Naive thymus-derived CD8-positive, alpha-beta T cell (primary cell): ENCODE measurements at regions not wholly inside any gene's neighbourhood (a gene's known extent, or its start where the extent isn't known, plus 50 kb on each side); places are given as distances from the start of the nearest gene placed in this dataset.
A peak's percentile ranks its signal among the peaks of the same experiment; 100 is the strongest.

Source experiments
- ATAC-seq, 2 donors: fragments of 150-1000 bp; cut with Tn5 transposase in 1 of 2; sonication (Bioruptor Pico), chemical (Tn5 transposase) in 1 of 2; 1 replicate in 1 of 2; 2 replicates in 1 of 2; pipeline ENCODE4 v1.10.0; 2021; ENCODE audit warnings: mild to moderate bottlenecking in 2 of 2, moderate library complexity in 2 of 2
- POLR2A ChIA-PET: fragments of 350-600 bp; sonication (Branson Sonifier 250); formaldehyde crosslinking; loops from one replicate; lab custom pipeline; 2021; ENCODE audit warnings: antibody characterized with exemption; lab: Charles Lee
- DNase-seq, 10 donors: peaks; one replicate each; pipeline versions ENCODE4 v3.0.0 to v3.0.0-alpha.2; 2020 to 2022
- H3K27ac Mint-ChIP-seq, 10 donors: one replicate each; pipeline ENCODE4 v1.8.0; 2020 to 2022; ENCODE audit warnings: mild to moderate bottlenecking in 10 of 10, mixed read lengths in 10 of 10, moderate library complexity in 4 of 10, inconsistent platforms in 1 of 10
- H3K27me3 Mint-ChIP-seq, 5 donors: one replicate each; pipeline ENCODE4 v1.8.0; 2021 to 2022; ENCODE audit warnings: mixed read lengths in 5 of 5
- H3K36me3 Mint-ChIP-seq, 3 donors: one replicate each; pipeline ENCODE4 v1.8.0; 2020 to 2022; ENCODE audit warnings: mixed read lengths in 3 of 3, mild to moderate bottlenecking in 2 of 3, inconsistent platforms in 1 of 3
- H3K4me1 Mint-ChIP-seq, 4 donors: one replicate each; pipeline ENCODE4 v1.8.0; 2021 to 2022; ENCODE audit warnings: mixed read lengths in 4 of 4
- H3K4me3 Mint-ChIP-seq, 10 donors: one replicate each; pipeline ENCODE4 v1.8.0; 2020 to 2022; ENCODE audit warnings: mild to moderate bottlenecking in 10 of 10, mixed read lengths in 10 of 10, moderate library complexity in 6 of 10, inconsistent platforms in 1 of 10
- H3K9me3 Mint-ChIP-seq, 9 donors: one replicate each; pipeline ENCODE4 v1.8.0; 2020 to 2022; ENCODE audit warnings: mixed read lengths in 9 of 9, mild to moderate bottlenecking in 3 of 9, inconsistent platforms in 1 of 9, moderate library complexity in 1 of 9

DNA sequence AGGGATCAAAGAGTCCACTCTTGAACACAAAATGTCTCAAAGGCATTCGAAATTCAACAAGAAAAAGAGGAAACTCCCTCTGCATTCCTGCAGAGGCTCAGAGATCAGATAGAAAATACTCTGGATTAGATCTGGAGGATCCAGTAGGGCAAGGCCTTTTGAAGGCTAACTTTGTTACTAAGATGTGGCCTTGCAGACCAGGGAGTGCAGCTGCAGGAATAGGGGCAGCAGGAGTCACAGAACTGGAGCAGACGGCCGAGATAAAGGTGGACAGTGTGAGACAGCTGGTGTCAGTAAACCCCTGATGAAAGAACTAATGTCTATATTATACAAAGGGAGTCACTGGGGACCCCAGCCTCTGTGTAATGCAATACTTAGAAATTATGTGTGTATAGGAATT, 84.5 kb upstream of the PLSCR4 start:
- H3K4me3 Mint-ChIP-seq, result no peak overlapping the region
- no peaks in the 10 kb centered on the region for H3K9me3 Mint-ChIP-seq
- DNase-seq (no peak), ATAC-seq (no peak)
- no peaks in the 10 kb centered on the region for H3K36me3 Mint-ChIP-seq
- no peaks in the 10 kb centered on the region for H3K4me1 Mint-ChIP-seq
- POLR2A ChIA-PET, result no interaction called here
- peaks cover 0 to 4% (median 1%) of the 10 kb centered on the region in 5 donors for H3K27me3 Mint-ChIP-seq
- H3K27ac Mint-ChIP-seq, result no peak overlapping the region

DNA sequence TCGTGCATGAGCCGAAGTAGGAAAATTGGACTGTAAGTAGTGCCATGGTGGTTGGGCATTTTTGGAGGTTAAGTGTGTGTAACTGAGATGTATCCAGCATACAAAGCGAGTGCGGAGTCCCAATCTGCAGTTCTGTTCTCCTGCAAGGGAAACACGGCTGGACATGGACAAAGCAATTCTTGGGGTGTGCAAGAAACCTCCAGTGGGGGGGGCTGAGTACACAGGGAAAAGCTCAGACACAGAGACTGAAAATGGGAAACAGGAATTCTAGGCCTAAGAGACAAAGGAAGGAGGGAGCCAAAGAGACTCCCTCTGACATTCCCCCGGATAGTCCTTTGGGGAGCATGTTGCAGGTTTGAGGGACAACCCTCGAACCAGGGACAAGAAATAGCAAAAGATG, 83.2 kb upstream of the PLSCR4 start:
- DNase-seq (no peak), ATAC-seq (no peak)
- H3K36me3 Mint-ChIP-seq, result no peaks in the 10 kb centered on the region
- no peak overlapping the region for H3K27ac Mint-ChIP-seq
- no peaks in the 10 kb centered on the region for H3K9me3 Mint-ChIP-seq
- H3K27me3 Mint-ChIP-seq, result peaks cover 0 to 7% (median 5%) of the 10 kb centered on the region in 5 donors
- no peaks in the 10 kb centered on the region for H3K4me1 Mint-ChIP-seq
- no peak overlapping the region for H3K4me3 Mint-ChIP-seq
- POLR2A ChIA-PET, result no interaction called here

DNA sequence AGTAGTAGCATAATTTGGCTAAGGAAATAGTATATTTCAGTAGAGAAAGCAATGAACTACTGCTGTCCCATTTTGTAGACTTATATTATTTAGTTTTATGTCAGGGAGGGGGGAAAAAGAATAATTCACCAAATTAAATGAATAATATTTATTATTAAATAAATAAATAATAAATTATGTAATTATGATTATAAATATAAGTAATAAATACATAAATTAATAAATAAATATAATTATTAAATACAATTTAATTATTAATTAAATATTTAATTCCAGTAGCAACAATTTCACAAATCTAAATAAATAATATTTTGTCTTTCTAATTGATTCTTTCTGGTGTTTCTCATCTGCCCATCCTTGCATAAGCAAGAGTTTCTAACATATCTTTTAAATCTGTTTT, 81.1 kb upstream of the PLSCR4 start:
- no peaks in the 10 kb centered on the region for H3K4me1 Mint-ChIP-seq
- no peak for DNase-seq
- no peak overlapping the region for H3K4me3 Mint-ChIP-seq
- no peaks in the 10 kb centered on the region for H3K9me3 Mint-ChIP-seq
- peaks cover 0 to 10% (median 5%) of the 10 kb centered on the region in 5 donors for H3K27me3 Mint-ChIP-seq
- no peak for ATAC-seq
- no peaks in the 10 kb centered on the region for H3K36me3 Mint-ChIP-seq
- POLR2A ChIA-PET, result no interaction called here
- no peak overlapping the region for H3K27ac Mint-ChIP-seq

DNA sequence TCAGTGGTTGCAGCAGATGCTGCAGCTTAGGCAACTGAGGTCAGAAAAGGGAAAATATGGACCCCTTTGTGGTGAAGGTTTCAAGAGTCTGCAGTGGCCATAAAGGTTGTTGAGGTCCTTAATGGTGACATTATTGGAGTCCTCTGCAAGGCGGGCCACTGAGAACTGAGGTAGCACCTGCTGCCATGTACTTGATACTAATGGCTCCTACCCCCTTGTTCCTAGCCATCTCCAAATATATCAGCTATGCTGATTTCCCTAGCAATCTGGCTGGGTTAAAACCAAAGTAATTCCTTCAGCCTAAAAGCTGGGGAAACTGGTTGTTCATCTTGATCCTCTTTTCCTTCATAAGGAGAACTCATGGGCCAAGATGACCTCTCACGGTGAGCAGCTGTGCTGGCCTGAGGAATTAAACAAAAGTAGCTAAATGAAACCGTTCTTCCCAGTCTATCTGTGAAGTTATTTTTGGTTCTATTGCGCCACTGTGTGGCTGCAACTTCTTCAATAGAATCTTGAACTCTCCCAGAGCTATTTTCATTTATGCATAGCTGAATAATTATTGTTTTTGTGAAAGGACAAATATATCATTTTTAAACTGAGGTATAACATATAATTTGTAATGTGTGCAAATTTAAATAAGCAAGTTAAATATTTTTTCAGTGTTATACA, 76.1 kb upstream of the PLSCR4 start:
- POLR2A ChIA-PET, result no interaction called here
- peak overlapping the region in 1 of 10 donors; percentile 46 for H3K27ac Mint-ChIP-seq
- no peak overlapping the region for H3K4me3 Mint-ChIP-seq
- H3K9me3 Mint-ChIP-seq, result peaks cover 0 to 2% (median 0%) of the 10 kb centered on the region in 9 donors
- ATAC-seq (no peak), DNase-seq (no peak)
- no peaks in the 10 kb centered on the region for H3K36me3 Mint-ChIP-seq
- H3K4me1 Mint-ChIP-seq, result no peaks in the 10 kb centered on the region
- peaks cover 2 to 10% (median 6%) of the 10 kb centered on the region in 5 donors for H3K27me3 Mint-ChIP-seq

DNA sequence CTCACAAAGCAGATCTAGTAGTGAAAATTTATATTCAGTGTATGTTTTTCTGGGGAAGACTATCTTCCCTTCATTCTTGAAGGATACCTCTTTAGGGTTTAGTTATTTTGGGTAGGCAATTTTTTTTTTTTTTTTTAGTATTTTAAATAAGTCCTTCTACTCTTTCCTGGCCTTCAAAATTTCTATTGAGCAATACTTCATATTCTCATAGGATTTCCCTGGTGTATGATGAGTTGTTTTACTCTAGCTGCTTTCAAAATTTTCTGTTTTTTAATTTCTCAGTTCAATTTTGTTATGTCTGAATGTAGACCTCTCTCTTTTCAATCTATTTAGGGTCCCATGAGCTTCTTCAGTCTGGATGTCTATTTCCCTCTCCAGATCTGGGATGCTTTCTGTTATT, 74.3 kb upstream of the PLSCR4 start:
- Mint-ChIP-seq H3K9me3 (peaks cover 0 to 2% (median 0%) of the 10 kb centered on the region in 9 donors), H3K36me3 (no peaks in the 10 kb centered on the region), H3K27ac (no peak overlapping the region), H3K27me3 (peaks cover 2 to 10% (median 5%) of the 10 kb centered on the region in 5 donors), H3K4me3 (no peak overlapping the region), H3K4me1 (no peaks in the 10 kb centered on the region)
- ATAC-seq, result no peak
- DNase-seq, result no peak
- POLR2A ChIA-PET, result no interaction called here

DNA sequence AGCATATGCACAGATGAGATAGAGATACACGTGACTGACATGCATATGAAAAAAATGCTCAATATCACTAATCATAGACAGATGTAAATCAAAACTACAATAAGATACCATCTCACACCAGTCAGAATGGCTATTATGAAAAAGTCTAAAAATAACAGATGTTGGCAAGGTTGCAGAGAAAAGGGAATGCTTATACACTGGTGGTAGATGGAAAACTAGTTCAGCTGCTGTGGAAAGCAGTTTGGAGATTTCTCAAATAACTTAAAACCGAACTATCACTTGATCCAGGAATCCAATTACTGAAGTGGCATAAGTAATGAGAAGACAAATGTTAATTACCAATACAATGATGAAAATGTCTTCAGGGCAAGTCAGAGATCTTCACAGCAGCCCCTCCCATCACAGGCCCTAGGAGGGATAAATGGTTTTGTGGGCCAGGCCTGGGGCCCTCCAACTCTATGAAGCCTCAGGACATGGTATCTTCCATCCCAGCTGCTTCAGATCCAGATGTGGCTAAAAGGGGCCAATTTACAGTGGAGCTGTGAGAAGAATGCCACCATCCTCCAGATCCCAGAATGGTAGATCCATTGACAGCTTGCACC, 71.4 kb upstream of the PLSCR4 start:
- H3K36me3 Mint-ChIP-seq, result no peaks in the 10 kb centered on the region
- ATAC-seq (no peak), DNase-seq (no peak)
- H3K27ac Mint-ChIP-seq, result no peak overlapping the region
- H3K9me3 Mint-ChIP-seq, result peaks cover 0 to 4% (median 0%) of the 10 kb centered on the region in 9 donors
- POLR2A ChIA-PET, result no interaction called here
- no peak overlapping the region for H3K4me3 Mint-ChIP-seq
- H3K27me3 Mint-ChIP-seq, result peaks cover under 1 to 9% (median 2%) of the 10 kb centered on the region in 5 donors
- no peaks in the 10 kb centered on the region for H3K4me1 Mint-ChIP-seq

DNA sequence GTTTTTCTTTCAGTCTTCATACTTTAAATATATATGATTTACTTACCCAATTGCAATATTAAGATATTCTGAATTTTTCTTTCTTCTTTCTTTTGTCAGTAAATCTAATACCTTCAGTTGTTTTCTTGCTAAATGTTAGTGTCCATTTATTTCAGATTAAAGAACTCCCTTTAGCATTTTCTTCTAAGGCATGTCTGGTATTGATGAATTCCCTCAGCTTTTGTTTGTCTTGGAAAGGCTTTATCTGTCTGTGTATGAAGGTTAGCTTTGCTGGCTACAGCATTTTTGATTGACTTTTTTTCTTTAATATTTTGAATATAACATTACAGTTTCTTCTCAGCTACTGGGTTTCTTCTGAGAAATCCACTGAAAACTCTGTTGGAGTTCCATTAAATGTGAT, 64.0 kb upstream of the PLSCR4 start:
- Mint-ChIP-seq H3K4me1 (no peaks in the 10 kb centered on the region), H3K4me3 (no peak overlapping the region), H3K27ac (no peak overlapping the region), H3K36me3 (peaks cover 0 to 5% (median 0%) of the 10 kb centered on the region in 3 donors), H3K9me3 (peaks cover 0 to 13% (median 6%) of the 10 kb centered on the region in 9 donors), H3K27me3 (peaks cover 4 to 35% (median 21%) of the 10 kb centered on the region in 5 donors)
- no peak for DNase-seq
- no peak for ATAC-seq
- POLR2A ChIA-PET, result no interaction called here

DNA sequence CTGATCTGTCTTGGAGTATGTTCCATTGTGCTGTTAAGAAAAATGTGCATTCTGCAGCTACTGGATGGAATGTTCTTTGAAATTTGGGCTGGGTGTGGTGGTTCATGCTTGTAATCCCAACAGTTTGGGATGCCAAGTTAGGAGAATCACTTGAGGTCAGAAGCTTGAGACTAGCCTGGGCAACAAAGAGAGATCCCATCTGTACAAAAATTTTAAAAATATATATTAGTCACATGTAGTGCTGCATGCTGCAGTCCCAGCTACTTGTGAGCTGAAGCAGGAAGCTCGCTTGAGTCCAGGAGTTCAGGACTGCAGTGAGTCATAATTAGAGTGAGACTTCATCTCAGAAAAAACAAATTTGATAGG, 62.8 kb upstream of the PLSCR4 start:
- Mint-ChIP-seq H3K27me3 (peaks cover 4 to 35% (median 21%) of the 10 kb centered on the region in 5 donors), H3K9me3 (peaks cover 0 to 13% (median 6%) of the 10 kb centered on the region in 9 donors), H3K36me3 (peaks cover 0 to 5% (median 0%) of the 10 kb centered on the region in 3 donors), H3K4me1 (no peaks in the 10 kb centered on the region), H3K4me3 (no peak overlapping the region), H3K27ac (no peak overlapping the region)
- POLR2A ChIA-PET, result no interaction called here
- DNase-seq, result no peak
- ATAC-seq, result no peak

DNA sequence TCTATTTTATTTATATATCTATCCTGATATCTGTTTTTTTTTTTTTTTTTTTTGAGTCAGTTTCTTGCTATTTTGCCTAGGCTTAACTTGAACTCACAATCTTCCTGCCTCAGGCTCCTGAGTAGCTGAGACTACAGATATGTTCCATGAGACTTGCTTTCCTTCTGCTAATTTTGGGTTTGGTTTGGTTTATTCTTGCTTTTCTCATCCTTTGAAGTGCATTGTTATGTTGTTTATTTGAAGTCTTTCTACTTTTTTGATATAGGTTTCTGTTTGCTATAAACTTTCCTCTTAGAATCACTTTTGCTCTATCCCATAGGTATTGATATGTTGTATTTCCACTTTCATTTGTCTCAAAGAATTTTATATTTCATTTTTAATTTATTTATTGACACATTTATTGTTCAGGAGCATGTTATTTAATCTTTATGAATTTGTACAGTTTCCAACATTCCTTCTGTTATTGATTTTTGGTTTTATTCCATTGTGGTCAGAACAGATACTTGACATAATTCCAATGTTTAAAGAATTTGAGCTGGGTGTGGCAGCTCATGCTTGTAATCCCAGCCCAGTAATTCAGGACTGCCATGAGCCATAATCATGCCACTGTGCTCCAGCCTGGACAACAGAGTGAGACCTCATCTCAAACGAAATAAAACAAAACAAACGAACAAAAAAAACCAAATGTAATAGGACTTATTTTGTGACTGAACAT, 62.3 kb upstream of the PLSCR4 start:
- Mint-ChIP-seq H3K36me3 (peaks cover 0 to 5% (median 0%) of the 10 kb centered on the region in 3 donors), H3K9me3 (peaks cover 0 to 13% (median 5%) of the 10 kb centered on the region in 9 donors), H3K4me3 (no peak overlapping the region), H3K27me3 (peaks cover 4 to 35% (median 21%) of the 10 kb centered on the region in 5 donors), H3K4me1 (no peaks in the 10 kb centered on the region), H3K27ac (no peak overlapping the region)
- ATAC-seq (no peak), DNase-seq (no peak)
- POLR2A ChIA-PET, result no interaction called here

DNA sequence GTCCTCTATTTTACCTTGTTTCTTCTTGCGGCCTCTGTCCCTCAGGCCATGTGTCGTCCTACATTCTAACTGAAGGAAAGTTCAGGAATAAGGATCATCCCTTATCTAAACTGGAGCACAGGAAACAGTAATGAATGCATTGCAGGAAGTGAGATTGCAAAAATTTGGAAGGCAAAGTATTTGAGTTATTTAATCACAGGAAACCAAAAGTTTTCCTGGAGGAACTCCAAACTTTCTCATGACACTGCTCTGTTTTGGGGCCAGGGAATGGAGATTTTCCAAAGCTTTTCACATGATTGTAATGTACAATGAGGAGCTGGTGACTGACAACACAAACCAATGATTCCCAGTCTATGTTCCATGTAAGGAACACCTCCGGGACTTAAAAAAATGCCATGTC, 57.8 kb upstream of the PLSCR4 start:
- ATAC-seq (no peak), DNase-seq (no peak)
- H3K36me3 Mint-ChIP-seq, result peaks cover 0 to 5% (median 2%) of the 10 kb centered on the region in 3 donors
- H3K27me3 Mint-ChIP-seq, result peaks cover under 1 to 9% (median 4%) of the 10 kb centered on the region in 5 donors
- H3K9me3 Mint-ChIP-seq, result peaks cover 0 to 23% (median 5%) of the 10 kb centered on the region in 9 donors
- no peaks in the 10 kb centered on the region for H3K4me1 Mint-ChIP-seq
- H3K4me3 Mint-ChIP-seq, result no peak overlapping the region
- H3K27ac Mint-ChIP-seq, result no peak overlapping the region
- POLR2A ChIA-PET, result no interaction called here

DNA sequence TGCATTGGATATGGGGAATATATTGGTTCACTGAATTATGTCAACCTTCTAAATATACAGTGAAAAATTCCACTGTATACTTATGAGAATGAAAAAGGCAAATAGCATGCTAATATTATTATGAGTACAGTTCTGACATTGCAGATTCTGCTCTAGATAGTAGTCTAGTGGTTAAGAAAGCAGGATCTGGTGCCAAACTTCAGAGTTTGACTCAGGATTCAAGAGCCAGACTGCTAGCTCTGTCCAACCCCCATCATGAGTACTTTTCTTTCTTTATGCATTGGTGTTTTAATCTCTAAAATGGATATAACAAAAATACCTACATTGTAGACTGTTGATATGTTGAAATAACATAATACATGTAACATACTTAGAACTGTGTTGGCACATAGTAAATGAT, 57.3 kb upstream of the PLSCR4 start:
- H3K27ac Mint-ChIP-seq, result no peak overlapping the region
- H3K9me3 Mint-ChIP-seq, result peaks cover 0 to 23% (median 5%) of the 10 kb centered on the region in 9 donors
- H3K4me3 Mint-ChIP-seq, result no peak overlapping the region
- ATAC-seq, result no peak
- POLR2A ChIA-PET, result no interaction called here
- peaks cover 1 to 9% (median 4%) of the 10 kb centered on the region in 5 donors for H3K27me3 Mint-ChIP-seq
- H3K4me1 Mint-ChIP-seq, result no peaks in the 10 kb centered on the region
- peaks cover 0 to 5% (median 2%) of the 10 kb centered on the region in 3 donors for H3K36me3 Mint-ChIP-seq
- DNase-seq, result no peak

DNA sequence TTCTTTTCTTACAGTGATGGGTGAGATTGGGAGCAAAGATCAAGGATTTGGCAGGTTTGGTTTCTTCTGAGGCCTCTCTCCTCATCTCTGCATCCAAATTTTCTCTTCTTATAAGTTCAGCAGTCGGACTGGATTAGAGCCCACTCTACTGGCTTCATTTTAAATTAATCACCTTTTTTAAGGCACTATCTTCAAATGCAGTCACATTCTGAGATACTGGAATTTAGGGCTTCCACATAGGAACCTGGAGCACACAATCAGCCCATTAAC, 56.5 kb upstream of the PLSCR4 start:
- Mint-ChIP-seq H3K36me3 (peaks cover 0 to 9% (median 2%) of the 10 kb centered on the region in 3 donors), H3K9me3 (peaks cover 2 to 24% (median 7%) of the 10 kb centered on the region in 9 donors), H3K4me1 (no peaks in the 10 kb centered on the region), H3K4me3 (no peak overlapping the region), H3K27ac (no peak overlapping the region), H3K27me3 (peaks cover 0 to 9% (median 2%) of the 10 kb centered on the region in 5 donors)
- DNase-seq, result no peak
- POLR2A ChIA-PET, result no interaction called here
- no peak for ATAC-seq

DNA sequence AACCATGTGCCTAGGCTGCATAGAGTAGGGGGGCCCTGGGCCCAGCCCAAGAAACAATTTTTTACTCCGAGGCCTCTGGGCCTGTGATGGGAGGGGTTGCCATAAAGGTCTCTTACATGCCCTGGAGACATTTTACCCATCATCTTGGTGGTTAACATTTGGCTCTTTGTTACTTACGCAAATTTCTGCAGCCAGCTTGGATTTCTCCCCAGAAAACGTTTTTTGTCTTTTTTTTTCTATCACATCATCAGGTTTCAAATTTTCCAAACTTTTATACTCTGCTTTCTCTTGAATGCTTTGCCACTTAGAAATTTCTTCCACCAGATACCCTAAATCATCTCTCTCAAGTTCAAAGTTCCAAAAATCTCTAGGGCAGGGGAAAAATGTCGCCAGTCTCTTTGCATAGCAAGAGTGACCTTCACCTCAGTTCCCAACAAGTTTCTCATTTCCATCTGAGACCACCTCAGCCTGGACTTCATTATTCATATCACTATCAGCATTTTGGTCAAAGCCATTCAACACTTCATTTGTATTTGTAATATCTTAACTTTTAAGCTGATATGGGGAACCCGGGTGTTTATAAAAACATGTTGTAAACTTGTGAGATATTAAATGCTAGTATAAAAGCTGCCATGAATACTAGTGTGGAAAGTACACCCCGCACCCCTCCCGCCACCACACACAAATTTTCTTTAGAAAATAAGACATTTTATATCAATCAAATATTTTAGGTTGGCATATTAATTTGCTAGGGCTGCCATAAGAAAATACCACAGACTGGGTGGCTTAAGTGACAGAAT, 56.0 kb upstream of the PLSCR4 start:
- H3K27ac Mint-ChIP-seq, result no peak overlapping the region
- H3K9me3 Mint-ChIP-seq, result peaks cover 2 to 22% (median 8%) of the 10 kb centered on the region in 9 donors
- H3K36me3 Mint-ChIP-seq, result peaks cover 0 to 11% (median 2%) of the 10 kb centered on the region in 3 donors
- ATAC-seq (no peak), DNase-seq (no peak)
- no peak overlapping the region for H3K4me3 Mint-ChIP-seq
- H3K4me1 Mint-ChIP-seq, result no peaks in the 10 kb centered on the region
- POLR2A ChIA-PET, result no interaction called here
- peaks cover 0 to 9% (median 1%) of the 10 kb centered on the region in 5 donors for H3K27me3 Mint-ChIP-seq
